PFSK-1 (cell line): ENCODE measurements at regions not wholly inside any gene's neighbourhood (a gene's known extent, or its start where the extent isn't known, plus 50 kb on each side); places are given as distances from the start of the nearest gene placed in this dataset.

Source experiments
- FOXP2 ChIP-seq: optimal IDR thresholded peaks from 2 replicates; pipeline ENCODE3; 2011; ENCODE audit warnings: borderline replicate concordance, control low read depth, inconsistent platforms; ENCODE audit not compliant: insufficient read depth; ENCODE audit errors: extremely low read length, extremely low read depth
- POLR2AphosphoS5 ChIP-seq: IDR thresholded peaks from 2 replicates; pipeline ENCODE4 v1.6.1; 2012; ENCODE audit warnings: low read depth, mild to moderate bottlenecking, control low read depth, low read length, moderate library complexity
- REST ChIP-seq, 2 experiments: IDR thresholded peaks; 2 replicates each; pipeline versions ENCODE4 v1.6.1 to v1.8.0; 2011 to 2012; ENCODE audit warnings: low read depth in 2 of 2, low read length in 2 of 2, control low read depth in 1 of 2, inconsistent platforms in 1 of 2, mild to moderate bottlenecking in 1 of 2, moderate library complexity in 1 of 2; ENCODE audit not compliant: insufficient read depth in 1 of 2
- SIN3A ChIP-seq: IDR thresholded peaks from 2 replicates; pipeline ENCODE4 v1.6.1; 2012; ENCODE audit warnings: mild to moderate bottlenecking, low read length, moderate library complexity, borderline replicate concordance; ENCODE audit not compliant: insufficient read depth
- TAF1 ChIP-seq: IDR thresholded peaks from 2 replicates; pipeline ENCODE4 v1.6.1; 2012; ENCODE audit warnings: low read length, control low read depth, borderline replicate concordance; ENCODE audit not compliant: insufficient read depth

- TF ChIP-seq TAF1 = no peak
- TF ChIP-seq FOXP2 = no peak
- TF ChIP-seq REST (IDR thresholded peaks at IDR 0.05; ENCODE audit: insufficient read depth in 1 of 2, low read depth in 2 of 2, low read length in 2 of 2) = no peak
- no peak for TF ChIP-seq SIN3A
- no peak for TF ChIP-seq POLR2AphosphoS5
Measured at GRCh38 chrX:150163956-150164726, 199.0 kb upstream of the MAMLD1 start.

GRCh38 chrX:150164971-150165600 is 198.0 kb upstream of the MAMLD1 start:
- TF ChIP-seq REST (IDR thresholded peaks at IDR 0.05; ENCODE audit: insufficient read depth in 1 of 2, low read depth in 2 of 2, low read length in 2 of 2) (no peak), TAF1 (no peak), FOXP2 (no peak)

GRCh38 chrX:150165776-150166610 is 197.1 kb upstream of the MAMLD1 start:
- TF ChIP-seq SIN3A = no peak
- TF ChIP-seq REST (IDR thresholded peaks at IDR 0.05; ENCODE audit: insufficient read depth in 1 of 2, low read depth in 2 of 2, low read length in 2 of 2) = no peak
- TF ChIP-seq FOXP2 = no peak
- no peak for TF ChIP-seq TAF1
- no peak for TF ChIP-seq POLR2AphosphoS5

- TF ChIP-seq REST (IDR thresholded peaks at IDR 0.05; ENCODE audit: insufficient read depth in 1 of 2, low read depth in 2 of 2, low read length in 2 of 2) (no peak), FOXP2 (no peak), SIN3A (no peak), TAF1 (no peak)
Measured at GRCh38 chrX:150167482-150168324, 195.4 kb upstream of the MAMLD1 start.
